ENCODE measurements at regions not wholly inside any gene's neighbourhood (a gene's known extent, or its start where the extent isn't known, plus 50 kb on each side); places are given as distances from the start of the nearest gene placed in this dataset.

DNA sequence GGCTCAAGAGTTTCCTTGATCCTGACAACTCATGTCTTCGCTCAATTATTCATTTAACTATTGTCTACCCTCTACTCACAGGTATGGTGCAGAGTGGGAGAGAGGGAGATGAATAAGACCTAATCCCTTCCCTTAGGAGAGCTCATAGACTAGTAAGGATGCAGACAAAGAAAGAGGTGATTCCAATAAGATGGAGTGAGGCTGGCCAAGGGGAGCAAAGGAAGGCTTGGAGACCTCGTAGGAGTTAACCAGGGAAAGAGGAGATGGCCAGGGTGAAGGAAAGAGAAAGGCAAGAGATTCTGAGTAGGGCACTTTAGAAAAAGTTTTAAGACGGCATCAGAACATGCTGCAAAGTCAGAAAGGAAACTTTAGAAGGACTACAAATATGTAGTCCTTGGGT is 588.5 kb downstream of the VRK1 start:
- Mint-ChIP-seq H3K9me3 (no peaks in the 10 kb centered on the region), H3K27ac (no peak overlapping the region), H3K27me3 (ENCODE audit: low read depth, poor library complexity) (peaks cover 23% of the 10 kb centered on the region), H3K4me3 (no peak overlapping the region), H3K4me1 (peaks cover 14% of the 10 kb centered on the region), H3K36me3 (ENCODE audit: low read depth) (no peaks in the 10 kb centered on the region)
- no peak for DNase-seq
- TF ChIP-seq, protein P1, sequence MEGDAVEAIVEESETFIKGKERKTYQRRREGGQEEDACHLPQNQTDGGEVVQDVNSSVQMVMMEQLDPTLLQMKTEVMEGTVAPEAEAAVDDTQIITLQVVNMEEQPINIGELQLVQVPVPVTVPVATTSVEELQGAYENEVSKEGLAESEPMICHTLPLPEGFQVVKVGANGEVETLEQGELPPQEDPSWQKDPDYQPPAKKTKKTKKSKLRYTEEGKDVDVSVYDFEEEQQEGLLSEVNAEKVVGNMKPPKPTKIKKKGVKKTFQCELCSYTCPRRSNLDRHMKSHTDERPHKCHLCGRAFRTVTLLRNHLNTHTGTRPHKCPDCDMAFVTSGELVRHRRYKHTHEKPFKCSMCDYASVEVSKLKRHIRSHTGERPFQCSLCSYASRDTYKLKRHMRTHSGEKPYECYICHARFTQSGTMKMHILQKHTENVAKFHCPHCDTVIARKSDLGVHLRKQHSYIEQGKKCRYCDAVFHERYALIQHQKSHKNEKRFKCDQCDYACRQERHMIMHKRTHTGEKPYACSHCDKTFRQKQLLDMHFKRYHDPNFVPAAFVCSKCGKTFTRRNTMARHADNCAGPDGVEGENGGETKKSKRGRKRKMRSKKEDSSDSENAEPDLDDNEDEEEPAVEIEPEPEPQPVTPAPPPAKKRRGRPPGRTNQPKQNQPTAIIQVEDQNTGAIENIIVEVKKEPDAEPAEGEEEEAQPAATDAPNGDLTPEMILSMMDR (IDR thresholded peaks at IDR 0.05) = no peak

DNA sequence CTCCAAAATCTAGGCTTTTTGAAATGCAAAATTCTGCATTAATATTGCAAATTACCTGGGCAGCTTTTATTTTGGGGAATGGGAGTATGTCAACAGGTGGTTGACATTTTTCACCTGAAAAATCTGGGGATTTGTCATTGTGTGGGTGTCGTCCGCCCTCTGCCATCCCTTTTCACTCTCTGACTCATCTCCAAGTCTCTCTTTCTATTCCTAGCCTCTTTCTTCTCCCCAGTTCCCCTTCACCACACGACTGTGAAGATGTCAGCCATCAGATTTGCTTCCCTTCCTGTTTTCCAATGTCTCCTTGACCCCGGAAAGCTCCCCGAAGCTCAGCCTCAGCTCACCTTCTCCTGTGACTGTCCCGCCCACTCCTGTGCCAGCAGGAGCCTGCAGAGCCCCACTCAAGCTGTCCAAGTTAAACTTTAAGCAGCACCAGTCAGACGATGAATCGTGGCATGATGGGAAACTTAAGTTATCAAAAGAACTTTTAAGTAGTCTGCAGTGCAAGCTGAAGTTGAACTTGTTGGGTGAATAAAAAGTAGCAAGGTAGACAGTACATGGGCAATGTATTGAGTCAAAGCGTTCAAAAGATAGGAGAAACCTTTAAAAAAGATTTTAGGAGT is 590.2 kb downstream of the VRK1 start:
- H3K4me3 Mint-ChIP-seq = no peak overlapping the region
- no peak for DNase-seq

DNA sequence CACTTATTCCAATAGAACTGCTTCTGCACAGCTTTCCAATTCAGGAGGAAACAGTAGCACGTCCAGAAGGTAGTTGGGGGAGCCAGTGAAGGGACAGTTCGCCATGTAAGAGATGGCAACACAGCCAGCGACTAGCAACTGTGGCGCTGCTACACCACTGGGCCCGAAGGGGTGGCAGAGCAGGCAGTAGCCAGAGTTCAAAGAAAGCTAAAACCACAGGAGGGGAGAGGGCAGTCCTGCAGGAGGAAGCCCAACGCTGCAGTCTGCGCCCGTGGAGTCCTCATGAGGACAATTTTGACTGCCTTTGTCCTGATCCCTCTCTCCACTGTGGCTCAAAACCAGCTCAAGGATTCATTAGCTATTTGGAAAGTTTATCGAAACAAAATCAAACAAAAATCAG is 591.2 kb downstream of the VRK1 start:
- H3K36me3 Mint-ChIP-seq (ENCODE audit: low read depth) = no peaks in the 10 kb centered on the region
- H3K27ac Mint-ChIP-seq = no peak overlapping the region
- H3K4me1 Mint-ChIP-seq = peaks cover 14% of the 10 kb centered on the region
- H3K27me3 Mint-ChIP-seq (ENCODE audit: low read depth, poor library complexity) = peaks cover 26% of the 10 kb centered on the region
- no peak for DNase-seq
- TF ChIP-seq, protein P1 (IDR thresholded peaks at IDR 0.05) = no peak
- H3K9me3 Mint-ChIP-seq = no peaks in the 10 kb centered on the region
- no peak overlapping the region for H3K4me3 Mint-ChIP-seq

More for the DNA sequence above, 590.2 kb downstream of the VRK1 start:
- H3K9me3 Mint-ChIP-seq = no peaks in the 10 kb centered on the region
- peaks cover 14% of the 10 kb centered on the region for H3K4me1 Mint-ChIP-seq
- no peaks in the 10 kb centered on the region for H3K36me3 Mint-ChIP-seq (ENCODE audit: low read depth)
- TF ChIP-seq, protein P1 (IDR thresholded peaks at IDR 0.05) = no peak
- peaks cover 18% of the 10 kb centered on the region for H3K27me3 Mint-ChIP-seq (ENCODE audit: low read depth, poor library complexity)
- no peak overlapping the region for H3K27ac Mint-ChIP-seq

DNA sequence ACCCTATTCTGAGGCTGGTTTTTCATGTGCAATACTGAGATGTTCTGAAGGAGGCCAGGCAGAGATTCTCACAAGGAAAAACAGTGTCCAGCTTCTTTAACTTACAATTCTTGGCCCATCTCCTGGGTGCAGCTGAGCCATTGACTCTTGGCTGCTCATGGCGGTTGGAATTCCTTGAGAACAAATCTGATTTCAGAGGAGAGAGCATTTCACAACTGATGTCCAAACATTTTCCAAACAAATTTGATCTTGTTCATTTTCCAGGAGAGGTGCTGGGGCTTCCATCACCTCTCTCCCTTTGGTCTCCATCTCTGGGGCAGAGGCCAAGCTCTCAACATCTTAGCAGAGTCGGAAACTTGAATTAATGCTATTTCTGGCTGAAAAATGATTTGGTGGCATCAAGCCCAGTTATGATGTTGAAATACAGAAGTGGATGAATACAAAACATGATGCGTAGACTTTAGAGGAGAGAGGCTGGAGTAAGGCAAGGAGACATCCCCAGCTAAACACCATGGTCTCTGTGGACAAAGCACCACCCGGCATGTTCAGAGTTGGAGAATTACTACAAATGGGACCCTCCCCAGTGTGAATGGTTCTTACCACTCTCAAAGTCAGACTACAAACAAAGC is 593.0 kb downstream of the VRK1 start:
- Mint-ChIP-seq H3K27ac (no peak overlapping the region), H3K9me3 (no peaks in the 10 kb centered on the region)
- TF ChIP-seq, protein P1 (IDR thresholded peaks at IDR 0.05) = no peak

DNA sequence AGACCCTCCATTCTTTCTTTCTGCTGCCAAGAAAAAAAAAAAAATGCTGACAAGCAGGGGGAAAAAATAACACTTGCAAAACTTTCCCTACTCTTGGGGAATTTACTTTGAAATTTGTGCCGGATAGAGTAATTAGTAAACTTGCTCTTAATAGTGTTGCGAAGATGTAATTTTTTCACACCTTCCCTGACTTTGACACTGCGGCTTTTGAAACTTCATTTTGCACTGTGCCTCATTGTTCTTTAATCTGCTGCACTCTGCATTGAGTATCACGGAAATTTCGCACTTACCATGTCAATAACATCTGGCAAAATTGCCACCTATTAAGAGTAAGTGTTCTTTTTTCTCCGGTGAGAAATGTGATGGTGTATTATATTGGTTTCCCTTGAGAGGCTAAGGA is 596.1 kb downstream of the VRK1 start:
- Mint-ChIP-seq H3K4me3 (no peak overlapping the region), H3K36me3 (ENCODE audit: low read depth) (no peaks in the 10 kb centered on the region), H3K4me1 (peaks cover 6% of the 10 kb centered on the region), H3K27ac (no peak overlapping the region), H3K27me3 (ENCODE audit: low read depth, poor library complexity) (peaks cover 28% of the 10 kb centered on the region), H3K9me3 (no peaks in the 10 kb centered on the region)
- no peak for DNase-seq
- TF ChIP-seq, protein P1 (IDR thresholded peaks at IDR 0.05) = no peak

More for the DNA sequence above, 593.0 kb downstream of the VRK1 start:
- Mint-ChIP-seq H3K27me3 (ENCODE audit: low read depth, poor library complexity) (peaks cover 26% of the 10 kb centered on the region), H3K4me1 (peaks cover 14% of the 10 kb centered on the region), H3K4me3 (no peak overlapping the region), H3K36me3 (ENCODE audit: low read depth) (no peaks in the 10 kb centered on the region)
- no peak for DNase-seq

DNA sequence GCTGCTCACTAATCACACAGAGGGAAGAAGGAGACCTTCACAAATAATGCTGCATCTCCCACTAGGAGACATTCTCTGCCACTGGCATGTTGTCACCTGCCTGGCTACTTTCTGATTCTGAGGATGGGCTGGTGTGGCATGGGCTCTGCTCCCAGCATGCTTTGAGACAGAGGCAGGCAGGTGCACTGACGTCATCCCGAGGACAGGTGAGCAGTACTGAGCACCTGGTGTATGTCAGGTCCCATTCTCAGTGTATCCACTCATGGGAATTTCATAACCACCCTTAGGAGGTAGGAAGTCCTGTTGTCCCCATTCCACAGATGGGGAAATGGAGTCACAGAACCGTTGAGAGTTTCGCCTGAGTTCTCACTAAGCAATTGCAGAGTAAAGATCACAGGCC is 597.9 kb downstream of the VRK1 start:
- peaks cover 26% of the 10 kb centered on the region for H3K27me3 Mint-ChIP-seq (ENCODE audit: low read depth, poor library complexity)
- no peaks in the 10 kb centered on the region for H3K4me1 Mint-ChIP-seq
- peaks cover 11% of the 10 kb centered on the region for H3K9me3 Mint-ChIP-seq
- no peak overlapping the region for H3K4me3 Mint-ChIP-seq
- no peak overlapping the region for H3K27ac Mint-ChIP-seq
- H3K36me3 Mint-ChIP-seq (ENCODE audit: low read depth) = no peaks in the 10 kb centered on the region
- no peak for DNase-seq
- TF ChIP-seq, protein P1 (IDR thresholded peaks at IDR 0.05) = no peak

Measured in nephron progenitor cell (in vitro differentiated cells).